ENCODE measurements at regions not wholly inside any gene's neighbourhood (a gene's known extent, or its start where the extent isn't known, plus 50 kb on each side); places are given as distances from the start of the nearest gene placed in this dataset.

GRCh38 chr5:111942661-111943401, 185.8 kb upstream of the NREP start:
- Histone ChIP-seq H3K9me3 (ENCODE audit: control insufficient read depth, low read length) (no peaks in the 10 kb centered on the region), H2AFZ (no peak overlapping the region), H3K27ac (no peak overlapping the region), H3K4me1 (no peaks in the 10 kb centered on the region), H3K79me2 (no peaks in the 10 kb centered on the region), H3K36me3 (ENCODE audit: control insufficient read depth, insufficient read depth, low read length) (no peaks in the 10 kb centered on the region), H3K27me3 (ENCODE audit: control insufficient read depth, insufficient read depth, low read length) (no peaks in the 10 kb centered on the region), H3K9ac (no peak overlapping the region), H3K4me3 (ENCODE audit: low read depth, low read length) (no peak overlapping the region), H3K4me2 (ENCODE audit: low read length) (no peak overlapping the region)
- no peak for TF ChIP-seq CTCF (IDR thresholded peaks at IDR 0.05)

- TF ChIP-seq CTCF (IDR thresholded peaks at IDR 0.05): no peak
- Histone ChIP-seq H3K4me1 (no peaks in the 10 kb centered on the region), H3K4me2 (ENCODE audit: low read length) (no peak overlapping the region), H3K9me3 (ENCODE audit: control insufficient read depth, low read length) (no peaks in the 10 kb centered on the region), H3K79me2 (no peaks in the 10 kb centered on the region), H3K4me3 (ENCODE audit: low read depth, low read length) (no peak overlapping the region), H2AFZ (no peak overlapping the region), H3K9ac (no peak overlapping the region), H3K36me3 (ENCODE audit: control insufficient read depth, insufficient read depth, low read length) (no peaks in the 10 kb centered on the region), H3K27ac (no peak overlapping the region), H3K27me3 (ENCODE audit: control insufficient read depth, insufficient read depth, low read length) (no peaks in the 10 kb centered on the region)
Measured at GRCh38 chr5:111942201-111942600, 185.2 kb upstream of the NREP start.

GRCh38 chr5:111937094-111937493, 180.1 kb upstream of the NREP start:
- Histone ChIP-seq H3K79me2 (no peaks in the 10 kb centered on the region), H3K27ac (no peak overlapping the region), H3K4me2 (ENCODE audit: low read length) (no peak overlapping the region), H2AFZ (no peak overlapping the region), H3K9me3 (ENCODE audit: control insufficient read depth, low read length) (no peaks in the 10 kb centered on the region), H3K36me3 (ENCODE audit: control insufficient read depth, insufficient read depth, low read length) (no peaks in the 10 kb centered on the region), H3K4me1 (no peaks in the 10 kb centered on the region), H3K27me3 (ENCODE audit: control insufficient read depth, insufficient read depth, low read length) (no peaks in the 10 kb centered on the region), H3K9ac (no peak overlapping the region), H3K4me3 (ENCODE audit: low read depth, low read length) (no peak overlapping the region)
- TF ChIP-seq CTCF (IDR thresholded peaks at IDR 0.05): no peak

- H3K27me3 ChIP-seq (ENCODE audit: control insufficient read depth, insufficient read depth, low read length): no peaks in the 10 kb centered on the region
- H3K27ac ChIP-seq: no peak overlapping the region
- H3K4me3 ChIP-seq (ENCODE audit: low read depth, low read length): no peak overlapping the region
- H3K9me3 ChIP-seq (ENCODE audit: control insufficient read depth, low read length): no peaks in the 10 kb centered on the region
- H3K79me2 ChIP-seq: no peaks in the 10 kb centered on the region
- no peaks in the 10 kb centered on the region for H3K36me3 ChIP-seq (ENCODE audit: control insufficient read depth, insufficient read depth, low read length)
- H2AFZ ChIP-seq: no peak overlapping the region
- no peak overlapping the region for H3K4me2 ChIP-seq (ENCODE audit: low read length)
- H3K9ac ChIP-seq: no peak overlapping the region
- no peaks in the 10 kb centered on the region for H3K4me1 ChIP-seq
- no peak for TF ChIP-seq CTCF (IDR thresholded peaks at IDR 0.05)
Measured at GRCh38 chr5:111935835-111936234, 178.8 kb upstream of the NREP start.

GRCh38 chr5:111935009-111935408, 178.0 kb upstream of the NREP start:
- Histone ChIP-seq H3K36me3 (ENCODE audit: control insufficient read depth, insufficient read depth, low read length) (no peaks in the 10 kb centered on the region), H3K79me2 (no peaks in the 10 kb centered on the region), H3K4me1 (no peaks in the 10 kb centered on the region), H3K27me3 (ENCODE audit: control insufficient read depth, insufficient read depth, low read length) (no peaks in the 10 kb centered on the region), H3K9me3 (ENCODE audit: control insufficient read depth, low read length) (no peaks in the 10 kb centered on the region), H3K4me2 (ENCODE audit: low read length) (no peak overlapping the region), H2AFZ (no peak overlapping the region), H3K27ac (no peak overlapping the region), H3K4me3 (ENCODE audit: low read depth, low read length) (no peak overlapping the region), H3K9ac (no peak overlapping the region)
- TF ChIP-seq CTCF (IDR thresholded peaks at IDR 0.05): no peak

All from parathyroid adenoma (tissue), 2 donors.